Endothelial cell of umbilical vein (primary cell): ENCODE measurements at regions not wholly inside any gene's neighbourhood (a gene's known extent, or its start where the extent isn't known, plus 50 kb on each side); places are given as distances from the start of the nearest gene placed in this dataset.

Experiments used
- BruUV-seq: library from RNA; stranded (reverse); fragments of 400-500 nt; replicated peaks from 2 replicates; lab custom pipeline; 2021; lab: Mats Ljungman, UMichigan
- CTCF ChIA-PET: fragments of 300-600, 350-600 bp; sonication (Branson Sonifier 250); formaldehyde crosslinking; loops from one replicate; lab custom pipeline; 2021; ENCODE audit warnings: antibody characterized with exemption, inconsistent platforms; lab: Charles Lee
- POLR2A ChIA-PET: fragments of 300-600, 350-600 bp; sonication (Branson Sonifier 250); formaldehyde crosslinking; loops from one replicate; lab custom pipeline; 2021; ENCODE audit warnings: antibody characterized with exemption, inconsistent platforms; lab: Charles Lee
- DNase-seq: peaks from one replicate; pipeline ENCODE4 v3.0.0-alpha.2; 2011; ENCODE audit warnings: low read depth, low spot score
- FAIRE-seq: peaks from 2 replicates; lab custom pipeline; 2011; peaks lifted over from hg19 to GRCh38; lab: Jason Lieb, UNC
- H2AFZ ChIP-seq: 2 replicates; pipeline ENCODE4 v1.6.0; 2012; ENCODE audit warnings: low read depth, low read length, control low read depth, inconsistent platforms
- H3K27ac ChIP-seq: 2 replicates; pipeline ENCODE4 v1.5.1; 2011; ENCODE audit warnings: low read depth, mild to moderate bottlenecking, control low read depth, low read length, moderate library complexity; ENCODE audit not compliant: insufficient read depth
- H3K27me3 ChIP-seq, 2 experiments: 2 replicates each; pipeline versions ENCODE4 v1.6.0 to v1.6.1; 2011; ENCODE audit warnings: low read length in 2 of 2, mixed read lengths in 1 of 2; ENCODE audit not compliant: control insufficient read depth in 2 of 2, insufficient read depth in 2 of 2
- H3K36me3 ChIP-seq, 2 experiments: 2 replicates in 1 of 2; 3 replicates in 1 of 2; pipeline ENCODE4 v1.5.1; 2011; ENCODE audit warnings: low read length in 2 of 2, mild to moderate bottlenecking in 1 of 2, moderate library complexity in 1 of 2; ENCODE audit not compliant: control insufficient read depth in 2 of 2, insufficient read depth in 2 of 2; ENCODE audit errors: extremely low read depth in 1 of 2
- H3K4me1 ChIP-seq: 3 replicates; pipeline ENCODE4 v1.5.1; 2011; ENCODE audit warnings: mild to moderate bottlenecking, low read length; ENCODE audit not compliant: control insufficient read depth, insufficient read depth; ENCODE audit errors: extremely low read depth
- H3K4me2 ChIP-seq: 2 replicates; pipeline ENCODE4 v1.6.1; 2011; ENCODE audit warnings: low read length, control low read depth, mixed read lengths; ENCODE audit not compliant: insufficient read depth
- H3K4me3 ChIP-seq, 3 experiments: fragments of 200-600 bp in 1 of 3; sonication (generic), shearing (Covaris generic) in 1 of 3; replicated peaks in 1 of 3; 2 replicates each; pipeline ENCODE4 v1.5.1; 2011 to 2016; ENCODE audit warnings: control low read depth in 3 of 3, low read length in 3 of 3, mild to moderate bottlenecking in 2 of 3, inconsistent platforms in 1 of 3, low read depth in 1 of 3, moderate library complexity in 1 of 3; ENCODE audit not compliant: insufficient read depth in 1 of 3
- H3K79me2 ChIP-seq: 2 replicates; pipeline ENCODE4 v1.6.0; 2012; ENCODE audit warnings: low read length, inconsistent platforms; ENCODE audit not compliant: control insufficient read depth, insufficient read depth
- H3K9ac ChIP-seq: replicated peaks from 2 replicates; pipeline ENCODE3; 2011; ENCODE audit warnings: low read length, control low read depth; ENCODE audit not compliant: insufficient read depth; ENCODE audit errors: extremely low read depth
- H3K9me1 ChIP-seq: replicated peaks from 3 replicates; pipeline ENCODE4 v1.6.0; 2011; ENCODE audit warnings: mild to moderate bottlenecking, low read length; ENCODE audit not compliant: control insufficient read depth, insufficient read depth; ENCODE audit errors: extremely low read depth
- H3K9me3 ChIP-seq: replicated peaks from 2 replicates; pipeline ENCODE4 v1.5.1; 2012; ENCODE audit warnings: low read length, inconsistent platforms; ENCODE audit not compliant: control insufficient read depth, insufficient read depth
- H4K20me1 ChIP-seq: replicated peaks from 2 replicates; pipeline ENCODE3; 2011; ENCODE audit warnings: mild to moderate bottlenecking, low read length; ENCODE audit not compliant: control insufficient read depth, insufficient read depth; ENCODE audit errors: extremely low read depth
- CTCF ChIP-seq, 2 donors: IDR thresholded peaks; 1 replicate in 1 of 2; 2 replicates in 1 of 2; pipeline ENCODE4 v1.5.1; 2011; ENCODE audit warnings: low read length in 2 of 2, mild to moderate bottlenecking in 2 of 2, moderate library complexity in 2 of 2, control low read depth in 1 of 2, inconsistent platforms in 1 of 2, low read depth in 1 of 2; ENCODE audit not compliant: insufficient read depth in 1 of 2; ENCODE audit errors: extremely low read depth in 1 of 2
- EZH2 ChIP-seq: IDR thresholded peaks from 2 replicates; pipeline ENCODE4 v1.6.1; 2012; ENCODE audit warnings: borderline replicate concordance, low read depth, mild to moderate bottlenecking, moderate library complexity, low read length, inconsistent platforms; ENCODE audit not compliant: severe bottlenecking
- FOS ChIP-seq: IDR thresholded peaks from 2 replicates; pipeline ENCODE4 v1.6.1; 2011; ENCODE audit warnings: mild to moderate bottlenecking, low read length, moderate library complexity, borderline replicate concordance; ENCODE audit not compliant: insufficient read depth
- GATA2 ChIP-seq: IDR thresholded peaks from 2 replicates; pipeline ENCODE4 v1.7.0; 2011; ENCODE audit warnings: low read depth, mild to moderate bottlenecking, moderate library complexity, mixed read lengths, low read length; ENCODE audit not compliant: insufficient read length, insufficient read depth
- JUN ChIP-seq: IDR thresholded peaks from 2 replicates; pipeline ENCODE4 v1.6.1; 2011; ENCODE audit warnings: borderline replicate concordance, low read depth; ENCODE audit not compliant: insufficient read length, insufficient read depth
- MAX ChIP-seq: IDR thresholded peaks from 2 replicates; pipeline ENCODE4 v1.6.1; 2011; ENCODE audit not compliant: insufficient read depth, insufficient read length
- MYC ChIP-seq: IDR thresholded peaks from one replicate; pipeline ENCODE4 v1.6.1; 2011; ENCODE audit warnings: mild to moderate bottlenecking, low read depth, low read length
- POLR2A ChIP-seq: IDR thresholded peaks from 2 replicates; pipeline ENCODE4 v1.6.1; 2012; ENCODE audit warnings: low read depth, mild to moderate bottlenecking, control low read depth, low read length
- POLR2AphosphoS5 ChIP-seq: IDR thresholded peaks from 2 replicates; pipeline ENCODE4 v1.6.1; 2012; ENCODE audit warnings: low read depth, mild to moderate bottlenecking, control low read depth, low read length, moderate library complexity; ENCODE audit not compliant: insufficient read depth
- dilution Hi-C: fragments of 300-500 bp; cut with MboI; formaldehyde crosslinking; loops from one replicate; pipeline ENCODE4 v1.15.0; 2019; ENCODE audit warnings: low sequenced_read_pairs; ENCODE audit not compliant: extremely low pct_ligation_motif_present
- intact Hi-C: fragments of 100-400 bp; cut with micrococcal nuclease; formaldehyde crosslinking; loops from one replicate; pipeline ENCODE4 v1.10.0; 2022

GRCh38 chr2:21424375-21424774 lies 300.6 kb downstream of the TDRD15 start:
- DNase-seq, result no peak
- Histone ChIP-seq H3K9ac (no peak overlapping the region), H3K79me2 (no peaks in the 10 kb centered on the region), H3K4me3 (no peak overlapping the region), H3K27ac (no peak overlapping the region), H4K20me1 (no peaks in the 10 kb centered on the region), H3K36me3 (no peaks in the 10 kb centered on the region), H3K9me1 (no peaks in the 10 kb centered on the region), H3K27me3 (no peaks in the 10 kb centered on the region), H2AFZ (no peak overlapping the region), H3K4me2 (no peak overlapping the region), H3K4me1 (no peaks in the 10 kb centered on the region), H3K9me3 (peaks cover 2% of the 10 kb centered on the region)
- TF ChIP-seq MYC (no peak), FOS (no peak), EZH2 (no peak), POLR2A (no peak), POLR2AphosphoS5 (no peak), GATA2 (no peak)
- ChIA-PET CTCF (no interaction called here), POLR2A (no interaction called here)
- BruUV-seq, result no TSS peak
- dilution Hi-C loops, result no loop called here
- FAIRE-seq, result no peak
- intact Hi-C loops, result no loop called here

- TF ChIP-seq GATA2 (no peak), CTCF (IDR thresholded peaks at IDR 0.05; ENCODE audit: extremely low read depth in 1 of 2, insufficient read depth in 1 of 2, low read depth in 1 of 2, low read length in 2 of 2) (no peak), EZH2 (no peak), MAX (no peak), POLR2AphosphoS5 (no peak), MYC (no peak), FOS (no peak), POLR2A (no peak), JUN (no peak)
- no TSS peak for BruUV-seq
- H3K27me3 ChIP-seq, result no peaks in the 10 kb centered on the region
- H3K27ac ChIP-seq, result no peak overlapping the region
- H3K36me3 ChIP-seq, result no peaks in the 10 kb centered on the region
- H3K4me3 ChIP-seq, result no peak overlapping the region
- H3K4me1 ChIP-seq, result no peaks in the 10 kb centered on the region
- no peaks in the 10 kb centered on the region for H3K9me1 ChIP-seq
- POLR2A ChIA-PET, result no interaction called here
- dilution Hi-C loops, result no loop called here
- intact Hi-C loops, result no loop called here
- no peak overlapping the region for H3K9ac ChIP-seq
- H4K20me1 ChIP-seq, result no peaks in the 10 kb centered on the region
- H3K9me3 ChIP-seq, result peaks cover 2% of the 10 kb centered on the region
- no peak for FAIRE-seq
- H2AFZ ChIP-seq, result no peak overlapping the region
- H3K79me2 ChIP-seq, result no peaks in the 10 kb centered on the region
- no peak for DNase-seq
- H3K4me2 ChIP-seq, result no peak overlapping the region
- CTCF ChIA-PET, result no interaction called here
These were observed 303.8 kb downstream of the TDRD15 start for GRCh38 chr2:21427606-21428005.
